ENCODE measurements at regions not wholly inside any gene's neighbourhood (a gene's known extent, or its start where the extent isn't known, plus 50 kb on each side); places are given as distances from the start of the nearest gene placed in this dataset.

DNA sequence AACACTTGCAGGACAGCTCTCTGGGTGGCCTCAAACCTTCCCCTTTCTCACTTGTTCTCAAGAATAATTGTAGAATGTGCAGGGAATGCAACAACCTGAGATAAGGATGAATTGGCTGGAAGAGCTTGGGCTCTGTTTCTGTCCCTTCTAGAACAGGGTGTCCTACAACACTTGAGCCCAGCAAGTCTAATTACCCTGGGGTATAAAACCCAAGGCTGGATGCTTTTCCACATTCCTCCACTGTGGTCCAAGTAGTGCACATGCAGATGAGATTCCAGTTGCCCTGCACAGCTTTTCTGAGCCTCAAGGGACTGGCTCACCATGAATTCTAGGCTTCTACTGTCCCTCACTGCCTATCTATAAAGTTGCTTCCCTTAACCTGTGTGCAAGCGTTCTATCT is 140.8 kb upstream of the SPATS2L start:
- H3K36me3 ChIP-seq (ENCODE audit: low read depth), result no peaks in the 10 kb centered on the region
- H3K4me1 ChIP-seq (ENCODE audit: low read depth), result no peaks in the 10 kb centered on the region
- H3K9me3 ChIP-seq, result peaks cover 7% of the 10 kb centered on the region
- ATAC-seq (no peak), DNase-seq (no peak)
- H3K4me3 ChIP-seq, result no peak overlapping the region
- TF ChIP-seq CTCF (IDR thresholded peaks at IDR 0.05), result no peak
- intact Hi-C loops (cut with DNase I, micrococcal nuclease), result no loop called here

DNA sequence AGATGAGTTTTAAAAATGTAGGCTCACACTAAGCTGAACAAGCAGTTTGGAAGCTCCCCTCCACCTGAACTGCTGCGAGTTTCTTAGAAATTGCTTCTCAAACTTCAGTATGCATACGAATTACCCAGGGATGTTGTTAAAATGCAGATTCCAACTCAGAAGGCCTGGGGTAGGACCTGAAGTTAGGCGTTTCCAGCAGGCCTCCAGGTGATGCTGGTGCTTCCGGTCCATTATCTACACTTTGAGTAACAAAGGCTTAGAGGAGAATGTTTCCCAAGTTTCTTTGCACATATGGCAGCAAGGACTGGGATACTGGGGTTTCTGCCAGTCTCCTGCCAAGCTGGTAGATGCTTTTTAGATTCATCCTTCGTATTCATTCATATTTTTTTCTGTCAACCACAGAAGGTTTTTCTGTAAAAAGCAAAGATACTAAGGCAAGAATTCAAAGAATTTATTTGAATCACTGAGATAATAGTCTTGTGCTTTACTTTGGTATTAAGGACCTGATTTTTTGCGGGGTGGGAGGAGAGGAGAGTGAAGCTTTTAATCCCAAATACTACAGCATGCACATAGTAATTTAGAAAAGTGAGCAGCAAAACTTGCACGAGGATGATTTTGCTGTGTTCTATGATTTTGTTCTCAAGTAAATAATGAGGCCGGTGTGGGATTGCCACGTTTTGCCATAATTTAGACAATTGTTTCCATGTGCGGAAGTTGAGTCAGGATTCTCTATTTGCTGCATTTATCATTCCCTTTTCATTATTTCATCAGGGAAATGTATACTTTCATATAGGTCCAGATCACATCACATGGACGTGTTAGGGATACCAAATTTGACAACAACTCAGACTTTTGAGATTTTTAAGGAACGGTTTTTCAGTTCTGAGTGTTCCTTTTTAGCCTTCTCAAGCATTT is 137.6 kb upstream of the SPATS2L start:
- DNase-seq (no peak), ATAC-seq (no peak)
- TF ChIP-seq CTCF (IDR thresholded peaks at IDR 0.05), result no peak
- H3K36me3 ChIP-seq (ENCODE audit: low read depth), result no peaks in the 10 kb centered on the region
- peaks cover 7% of the 10 kb centered on the region for H3K9me3 ChIP-seq
- H3K4me3 ChIP-seq, result no peak overlapping the region
- H3K4me1 ChIP-seq (ENCODE audit: low read depth), result no peaks in the 10 kb centered on the region
- intact Hi-C loops (cut with DNase I, micrococcal nuclease), result no loop called here

- intact Hi-C loops (cut with DNase I, micrococcal nuclease), result no loop called here
- ATAC-seq, result no peak
- Histone ChIP-seq H3K4me3 (no peak overlapping the region), H3K4me1 (ENCODE audit: low read depth) (no peaks in the 10 kb centered on the region), H3K36me3 (ENCODE audit: low read depth) (no peaks in the 10 kb centered on the region), H3K9me3 (peaks cover 7% of the 10 kb centered on the region)
- no peak for DNase-seq
- TF ChIP-seq CTCF (IDR thresholded peaks at IDR 0.05), result no peak
These were observed 136.3 kb upstream of the SPATS2L start for GRCh38 chr2:200170221-200170620.

- no peak for TF ChIP-seq CTCF (IDR thresholded peaks at IDR 0.05)
- Histone ChIP-seq H3K9me3 (no peaks in the 10 kb centered on the region), H3K4me1 (ENCODE audit: low read depth) (no peaks in the 10 kb centered on the region), H3K36me3 (ENCODE audit: low read depth) (no peaks in the 10 kb centered on the region), H3K4me3 (no peak overlapping the region)
- intact Hi-C loops (cut with DNase I, micrococcal nuclease), result no loop called here
- DNase-seq (no peak), ATAC-seq (peak; percentile 49)
These were observed 134.6 kb upstream of the SPATS2L start for GRCh38 chr2:200171731-200172482.

- Histone ChIP-seq H3K4me3 (no peak overlapping the region), H3K9me3 (no peaks in the 10 kb centered on the region), H3K4me1 (ENCODE audit: low read depth) (no peaks in the 10 kb centered on the region), H3K36me3 (ENCODE audit: low read depth) (no peaks in the 10 kb centered on the region)
- intact Hi-C loops (cut with DNase I, micrococcal nuclease), result no loop called here
- no peak for ATAC-seq
- DNase-seq, result no peak
- TF ChIP-seq CTCF (IDR thresholded peaks at IDR 0.05), result no peak
These were observed 134.0 kb upstream of the SPATS2L start for GRCh38 chr2:200172521-200172920.
